ENCODE measurements at regions not wholly inside any gene's neighbourhood (a gene's known extent, or its start where the extent isn't known, plus 50 kb on each side); places are given as distances from the start of the nearest gene placed in this dataset.

DNA sequence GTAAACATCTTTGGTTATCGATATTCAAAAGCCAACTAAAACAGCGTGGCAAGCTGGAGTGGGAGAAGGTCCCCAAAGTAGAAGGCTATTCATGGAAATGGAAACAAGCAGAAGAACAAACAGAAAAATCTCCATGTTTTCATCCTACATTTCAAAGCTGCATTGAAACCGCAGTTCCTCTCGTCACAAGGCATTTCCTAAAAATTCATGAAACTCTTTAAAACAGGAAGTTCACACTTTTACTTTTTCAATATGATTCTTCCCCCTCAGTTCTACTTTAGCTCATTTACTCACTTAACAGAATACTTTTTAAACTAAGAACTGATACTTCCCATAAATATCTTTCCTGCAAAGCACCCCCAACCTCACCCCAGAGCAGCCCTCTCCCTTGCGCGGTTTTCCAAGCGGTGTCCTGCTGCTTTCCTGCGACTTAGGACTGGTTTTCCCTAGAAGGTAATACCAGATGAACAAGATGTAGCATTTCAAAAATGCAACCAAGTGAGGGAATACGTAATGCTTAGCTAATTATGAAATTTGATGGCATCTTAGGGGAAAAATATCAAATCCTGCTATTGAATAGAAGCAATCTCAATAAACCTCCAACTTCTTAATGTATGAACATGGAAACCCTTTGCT is 228.3 kb upstream of the PKN2 start:
- TF ChIP-seq ZFP3 (CRISPR knock-in tag; IDR thresholded peaks at IDR 0.05): no peak
- TF ChIP-seq ARNTL (CRISPR knock-in tag; IDR thresholded peaks at IDR 0.05; ENCODE audit: borderline replicate concordance, low read depth): no peak
- TF ChIP-seq, protein P1, sequence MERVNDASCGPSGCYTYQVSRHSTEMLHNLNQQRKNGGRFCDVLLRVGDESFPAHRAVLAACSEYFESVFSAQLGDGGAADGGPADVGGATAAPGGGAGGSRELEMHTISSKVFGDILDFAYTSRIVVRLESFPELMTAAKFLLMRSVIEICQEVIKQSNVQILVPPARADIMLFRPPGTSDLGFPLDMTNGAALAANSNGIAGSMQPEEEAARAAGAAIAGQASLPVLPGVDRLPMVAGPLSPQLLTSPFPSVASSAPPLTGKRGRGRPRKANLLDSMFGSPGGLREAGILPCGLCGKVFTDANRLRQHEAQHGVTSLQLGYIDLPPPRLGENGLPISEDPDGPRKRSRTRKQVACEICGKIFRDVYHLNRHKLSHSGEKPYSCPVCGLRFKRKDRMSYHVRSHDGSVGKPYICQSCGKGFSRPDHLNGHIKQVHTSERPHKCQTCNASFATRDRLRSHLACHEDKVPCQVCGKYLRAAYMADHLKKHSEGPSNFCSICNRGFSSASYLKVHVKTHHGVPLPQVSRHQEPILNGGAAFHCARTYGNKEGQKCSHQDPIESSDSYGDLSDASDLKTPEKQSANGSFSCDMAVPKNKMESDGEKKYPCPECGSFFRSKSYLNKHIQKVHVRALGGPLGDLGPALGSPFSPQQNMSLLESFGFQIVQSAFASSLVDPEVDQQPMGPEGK (CRISPR knock-in tag; IDR thresholded peaks at IDR 0.05; ENCODE audit: borderline replicate concordance): no peak
- no peak for TF ChIP-seq OSR1 (CRISPR knock-in tag; IDR thresholded peaks at IDR 0.05)
- TF ChIP-seq, protein P2, sequence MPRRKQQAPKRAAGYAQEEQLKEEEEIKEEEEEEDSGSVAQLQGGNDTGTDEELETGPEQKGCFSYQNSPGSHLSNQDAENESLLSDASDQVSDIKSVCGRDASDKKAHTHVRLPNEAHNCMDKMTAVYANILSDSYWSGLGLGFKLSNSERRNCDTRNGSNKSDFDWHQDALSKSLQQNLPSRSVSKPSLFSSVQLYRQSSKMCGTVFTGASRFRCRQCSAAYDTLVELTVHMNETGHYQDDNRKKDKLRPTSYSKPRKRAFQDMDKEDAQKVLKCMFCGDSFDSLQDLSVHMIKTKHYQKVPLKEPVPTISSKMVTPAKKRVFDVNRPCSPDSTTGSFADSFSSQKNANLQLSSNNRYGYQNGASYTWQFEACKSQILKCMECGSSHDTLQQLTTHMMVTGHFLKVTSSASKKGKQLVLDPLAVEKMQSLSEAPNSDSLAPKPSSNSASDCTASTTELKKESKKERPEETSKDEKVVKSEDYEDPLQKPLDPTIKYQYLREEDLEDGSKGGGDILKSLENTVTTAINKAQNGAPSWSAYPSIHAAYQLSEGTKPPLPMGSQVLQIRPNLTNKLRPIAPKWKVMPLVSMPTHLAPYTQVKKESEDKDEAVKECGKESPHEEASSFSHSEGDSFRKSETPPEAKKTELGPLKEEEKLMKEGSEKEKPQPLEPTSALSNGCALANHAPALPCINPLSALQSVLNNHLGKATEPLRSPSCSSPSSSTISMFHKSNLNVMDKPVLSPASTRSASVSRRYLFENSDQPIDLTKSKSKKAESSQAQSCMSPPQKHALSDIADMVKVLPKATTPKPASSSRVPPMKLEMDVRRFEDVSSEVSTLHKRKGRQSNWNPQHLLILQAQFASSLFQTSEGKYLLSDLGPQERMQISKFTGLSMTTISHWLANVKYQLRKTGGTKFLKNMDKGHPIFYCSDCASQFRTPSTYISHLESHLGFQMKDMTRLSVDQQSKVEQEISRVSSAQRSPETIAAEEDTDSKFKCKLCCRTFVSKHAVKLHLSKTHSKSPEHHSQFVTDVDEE (CRISPR knock-in tag; IDR thresholded peaks at IDR 0.05): no peak
